ENCODE measurements at regions not wholly inside any gene's neighbourhood (a gene's known extent, or its start where the extent isn't known, plus 50 kb on each side); places are given as distances from the start of the nearest gene placed in this dataset.

- TF ChIP-seq ZBTB2 (IDR thresholded peaks at IDR 0.05), result no peak
- no peak for TF ChIP-seq PCBP2 (IDR thresholded peaks at IDR 0.05; ENCODE audit: low read depth, low read length, poor library complexity, severe bottlenecking)
- 0 out of 2 replicates have a peak, but pooled peaks have one; percentile 29 for TF ChIP-seq ATF4 (CRISPR knock-in tag; IDR thresholded peaks at IDR 0.05)
- TF ChIP-seq BRF2 (IDR thresholded peaks at IDR 0.05; ENCODE audit: borderline replicate concordance, insufficient read depth, insufficient read length), result no peak
- peak; percentile 35 to 82; a peak in 3 of 4 replicates for TF ChIP-seq ARNT (IDR thresholded peaks at IDR 0.05)
- TF ChIP-seq STAG1 (CRISPR knock-in tag; IDR thresholded peaks at IDR 0.05; ENCODE audit: borderline replicate concordance), result no peak
- no peak; the same call in 1 of the 2 replicates for TF ChIP-seq ZFP1 (CRISPR knock-in tag; IDR thresholded peaks at IDR 0.05)
- no peak for TF ChIP-seq SAP30 (IDR thresholded peaks at IDR 0.05; ENCODE audit: borderline replicate concordance, insufficient read depth, low read depth, low read length, poor library complexity, severe bottlenecking)
- TF ChIP-seq RBBP5 (IDR thresholded peaks at IDR 0.05; ENCODE audit: borderline replicate concordance, insufficient read depth, low read length, poor library complexity, severe bottlenecking), result no peak
- no peak for TF ChIP-seq ZNF217 (CRISPR knock-in tag; IDR thresholded peaks at IDR 0.05)
- no peak for TF ChIP-seq CBX1 (IDR thresholded peaks at IDR 0.05; ENCODE audit: low read depth)
- no peak for TF ChIP-seq ZNF263 (CRISPR knock-in tag; IDR thresholded peaks at IDR 0.05; ENCODE audit: borderline replicate concordance)
- TF ChIP-seq POU5F1 (IDR thresholded peaks at IDR 0.05; ENCODE audit: borderline replicate concordance, low read depth, low read length, partially characterized antibody), result no peak
- no peak for TF ChIP-seq GTF2B (IDR thresholded peaks at IDR 0.05; ENCODE audit: extremely low read depth, insufficient read length)
- TF ChIP-seq HMGN3 (IDR thresholded peaks at IDR 0.05; ENCODE audit: borderline replicate concordance, extremely low read depth, insufficient read length, low read depth, low read length), result peak; percentile 82
- TF ChIP-seq ZZZ3 (IDR thresholded peaks at IDR 0.05), result no peak
- TF ChIP-seq NR4A1 (CRISPR knock-in tag; IDR thresholded peaks at IDR 0.05), result no peak
- no peak for TF ChIP-seq NR4A1 (tag; IDR thresholded peaks at IDR 0.05)
- 0 out of 2 replicates have a peak, but pooled peaks have one; percentile 41 for TF ChIP-seq NFIX (CRISPR knock-in tag; IDR thresholded peaks at IDR 0.05; ENCODE audit: low read depth)
- 0 out of 2 replicates have a peak, but pooled peaks have one; percentile 38 for TF ChIP-seq ZBTB17 (CRISPR knock-in tag; IDR thresholded peaks at IDR 0.05)
- no peak for TF ChIP-seq SRSF1 (IDR thresholded peaks at IDR 0.05; ENCODE audit: low read depth, low read length)
- no peak for TF ChIP-seq HNRNPUL1 (IDR thresholded peaks at IDR 0.05; ENCODE audit: low read length)
- no peak for TF ChIP-seq ADNP (tag; IDR thresholded peaks at IDR 0.05)
- no peak for TF ChIP-seq IRF2 (CRISPR knock-in tag; IDR thresholded peaks at IDR 0.05)
- TF ChIP-seq MTA2 (IDR thresholded peaks at IDR 0.05; ENCODE audit: low read depth), result peak; percentile 84
These were observed 677.6 kb upstream of the ID2 start (continued) for GRCh38 chr2:8004250-8004681.

Measured in K562 (cell line).